HPDE6-E6E7 (cell line): ENCODE measurements at regions not wholly inside any gene's neighbourhood (a gene's known extent, or its start where the extent isn't known, plus 50 kb on each side); places are given as distances from the start of the nearest gene placed in this dataset.
A peak's percentile ranks its signal among the peaks of the same experiment; 100 is the strongest.
"Not testable (repeated sequence)": the region's sequence is repeated elsewhere in the genome, so short reads cannot be mapped to it uniquely, and the experiment has no call there.

Experiments
- DNase-seq: peaks from one replicate; pipeline ENCODE4 v3.0.0; 2011; ENCODE audit warnings: missing footprints; ENCODE audit errors: extremely low spot score

GRCh38 chr4:144799486-144799885 is 153.5 kb downstream of the HHIP start:
- no peak for DNase-seq

- no peak for DNase-seq
These were observed 155.8 kb downstream of the HHIP start for GRCh38 chr4:144801731-144802130.

GRCh38 chr4:144808034-144808433 is 162.1 kb downstream of the HHIP start:
- DNase-seq: no peak

- DNase-seq: no peak
These were observed 163.2 kb downstream of the HHIP start for GRCh38 chr4:144809056-144809640.

GRCh38 chr4:144816668-144817067 is 170.7 kb downstream of the HHIP start:
- DNase-seq: no peak

GRCh38 chr4:144817081-144817480 is 171.1 kb downstream of the HHIP start:
- no peak for DNase-seq

GRCh38 chr4:144818136-144818535 is 172.2 kb downstream of the HHIP start:
- peak; percentile 11 for DNase-seq

- DNase-seq: no peak
These were observed 173.6 kb downstream of the HHIP start for GRCh38 chr4:144819591-144819990.

GRCh38 chr4:144820011-144820727 is 174.2 kb downstream of the HHIP start:
- DNase-seq: no peak

- DNase-seq: no peak
These were observed 174.8 kb downstream of the HHIP start for GRCh38 chr4:144820728-144821085.

- DNase-seq: no peak
These were observed 186.0 kb downstream of the HHIP start for GRCh38 chr4:144831971-144832370.

- no peak for DNase-seq
These were observed 199.5 kb downstream of the HHIP start for GRCh38 chr4:144845411-144845810.

- no peak for DNase-seq
These were observed 206.0 kb downstream of the HHIP start for GRCh38 chr4:144851948-144852347.

- DNase-seq: no peak
These were observed 215.5 kb downstream of the HHIP start for GRCh38 chr4:144861471-144861870.

GRCh38 chr4:144862210-144862609 is 216.3 kb downstream of the HHIP start:
- DNase-seq: no peak

- not testable (repeated sequence) for DNase-seq
These were observed 218.9 kb downstream of the HHIP start for GRCh38 chr4:144864891-144865290.

GRCh38 chr4:144868309-144868708 is 222.4 kb downstream of the HHIP start:
- no peak for DNase-seq

GRCh38 chr4:144872508-144873225 is 225.3 kb downstream of the ANAPC10 start:
- DNase-seq: no peak

- no peak for DNase-seq
These were observed 224.6 kb downstream of the ANAPC10 start for GRCh38 chr4:144873226-144873990.

- peak; percentile 10 for DNase-seq
These were observed 203.4 kb downstream of the ANAPC10 start for GRCh38 chr4:144894573-144894972.

GRCh38 chr4:144899393-144899792 is 198.6 kb downstream of the ANAPC10 start:
- no peak for DNase-seq

- no peak for DNase-seq
These were observed 196.9 kb downstream of the ANAPC10 start for GRCh38 chr4:144901141-144901540.
